ENCODE measurements at regions not wholly inside any gene's neighbourhood (a gene's known extent, or its start where the extent isn't known, plus 50 kb on each side); places are given as distances from the start of the nearest gene placed in this dataset.

- H3K9me3 ChIP-seq (ENCODE audit: control insufficient read depth, insufficient read depth, low read length): no peaks in the 10 kb centered on the region
- Mint-ChIP-seq H3K4me3 (no peak overlapping the region), H3K36me3 (no peaks in the 10 kb centered on the region), H3K9me3 (peaks cover 3 to 7% of the 10 kb centered on the region in 2 donors), H3K4me1 (no peaks in the 10 kb centered on the region), H3K27ac (no peak overlapping the region), H3K27me3 (ENCODE audit: low read depth in 2 of 2) (no peaks in the 10 kb centered on the region)
- no peaks in the 10 kb centered on the region for H3K27me3 ChIP-seq (ENCODE audit: control insufficient read depth, insufficient read depth, low read length)
- 57% methylated on average over 4 of the region's 4 CpGs for WGBS (ENCODE audit: insufficient coverage)
- no peak for TF ChIP-seq CTCF (IDR thresholded peaks at IDR 0.05)
- H3K4me3 ChIP-seq (ENCODE audit: low read length): no peak overlapping the region
- H3K36me3 ChIP-seq (ENCODE audit: control insufficient read depth, insufficient read depth, low read length): no peaks in the 10 kb centered on the region
- DNase-seq (no peak), ATAC-seq (no peak)
- no peak overlapping the region for H3K27ac ChIP-seq (ENCODE audit: low read length)
- no peaks in the 10 kb centered on the region for H3K4me1 ChIP-seq (ENCODE audit: control insufficient read depth, insufficient read depth, low read length)
- intact Hi-C loops (cut with micrococcal nuclease): no loop called here
Measured at GRCh38 chr4:137180349-137180748, 351.9 kb downstream of the PCDH18 start.

DNA sequence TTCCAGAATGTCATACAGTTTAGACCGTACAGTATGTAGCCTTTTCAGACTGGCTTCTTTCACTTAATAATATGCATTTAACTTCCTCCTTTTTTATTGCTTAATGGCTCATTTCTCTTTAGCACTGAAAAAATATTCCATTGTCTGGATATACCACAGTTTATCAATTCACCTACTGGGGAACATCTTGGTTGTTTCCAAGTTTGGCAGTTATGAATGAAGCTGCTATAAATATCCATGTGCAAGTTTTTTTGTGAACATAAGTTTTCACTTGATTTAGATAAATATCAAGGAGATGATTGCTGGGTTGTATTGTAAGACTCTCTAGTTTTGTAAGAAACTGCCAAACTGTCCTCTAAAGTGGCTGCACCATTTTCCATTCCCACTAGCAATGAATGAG, 375.5 kb downstream of the PCDH18 start:
- H3K27me3 Mint-ChIP-seq (ENCODE audit: low read depth in 2 of 2): no peaks in the 10 kb centered on the region
- 45% methylated on average over 1 of the region's 1 CpG for WGBS (ENCODE audit: insufficient coverage)
- intact Hi-C loops (cut with micrococcal nuclease): no loop called here

GRCh38 chr4:137156054-137156453, 376.2 kb downstream of the PCDH18 start:
- Histone ChIP-seq H3K9me3 (ENCODE audit: control insufficient read depth, insufficient read depth, low read length) (no peaks in the 10 kb centered on the region), H3K27ac (ENCODE audit: low read length) (no peak overlapping the region), H3K27me3 (ENCODE audit: control insufficient read depth, insufficient read depth, low read length) (no peaks in the 10 kb centered on the region), H3K4me3 (ENCODE audit: low read length) (no peak overlapping the region), H3K4me1 (ENCODE audit: control insufficient read depth, insufficient read depth, low read length) (no peaks in the 10 kb centered on the region), H3K36me3 (ENCODE audit: control insufficient read depth, insufficient read depth, low read length) (no peaks in the 10 kb centered on the region)
- H3K27me3 Mint-ChIP-seq (ENCODE audit: low read depth in 2 of 2): no peaks in the 10 kb centered on the region
- H3K9me3 Mint-ChIP-seq: peaks cover 11 to 13% of the 10 kb centered on the region in 2 donors
- DNase-seq (no peak), ATAC-seq (no peak)
- no peaks in the 10 kb centered on the region for H3K36me3 Mint-ChIP-seq
- no peaks in the 10 kb centered on the region for H3K4me1 Mint-ChIP-seq
- WGBS (ENCODE audit: insufficient coverage): no CpG with 5 or more reads among the region's 1 CpG
- intact Hi-C loops (cut with micrococcal nuclease): no loop called here
- no peak overlapping the region for H3K27ac Mint-ChIP-seq
- no peak for TF ChIP-seq CTCF (IDR thresholded peaks at IDR 0.05)
- no peak overlapping the region for H3K4me3 Mint-ChIP-seq

More for the DNA sequence above, 375.5 kb downstream of the PCDH18 start:
- H3K27me3 ChIP-seq (ENCODE audit: control insufficient read depth, insufficient read depth, low read length): no peaks in the 10 kb centered on the region
- no peak overlapping the region for H3K27ac ChIP-seq (ENCODE audit: low read length)
- Mint-ChIP-seq H3K4me1 (no peaks in the 10 kb centered on the region), H3K27ac (no peak overlapping the region), H3K4me3 (no peak overlapping the region), H3K9me3 (peaks cover 11 to 13% of the 10 kb centered on the region in 2 donors), H3K36me3 (no peaks in the 10 kb centered on the region)
- DNase-seq (no peak), ATAC-seq (no peak)
- H3K9me3 ChIP-seq (ENCODE audit: control insufficient read depth, insufficient read depth, low read length): no peaks in the 10 kb centered on the region
- H3K4me1 ChIP-seq (ENCODE audit: control insufficient read depth, insufficient read depth, low read length): no peaks in the 10 kb centered on the region
- H3K36me3 ChIP-seq (ENCODE audit: control insufficient read depth, insufficient read depth, low read length): no peaks in the 10 kb centered on the region
- H3K4me3 ChIP-seq (ENCODE audit: low read length): no peak overlapping the region
- no peak for TF ChIP-seq CTCF (IDR thresholded peaks at IDR 0.05)

GRCh38 chr4:137131201-137131600, 401.1 kb downstream of the PCDH18 start:
- intact Hi-C loops (cut with micrococcal nuclease): no loop called here
- no peaks in the 10 kb centered on the region for H3K27me3 ChIP-seq (ENCODE audit: control insufficient read depth, insufficient read depth, low read length)

More at GRCh38 chr4:137131201-137131600, 401.1 kb downstream of the PCDH18 start:
- DNase-seq (no peak), ATAC-seq (no peak)
- H3K36me3 Mint-ChIP-seq: no peaks in the 10 kb centered on the region
- Histone ChIP-seq H3K4me3 (ENCODE audit: low read length) (no peak overlapping the region), H3K36me3 (ENCODE audit: control insufficient read depth, insufficient read depth, low read length) (no peaks in the 10 kb centered on the region), H3K27ac (ENCODE audit: low read length) (no peak overlapping the region), H3K9me3 (ENCODE audit: control insufficient read depth, insufficient read depth, low read length) (no peaks in the 10 kb centered on the region), H3K4me1 (ENCODE audit: control insufficient read depth, insufficient read depth, low read length) (no peaks in the 10 kb centered on the region)
- H3K27ac Mint-ChIP-seq: no peak overlapping the region
- H3K4me1 Mint-ChIP-seq: no peaks in the 10 kb centered on the region
- no peaks in the 10 kb centered on the region for H3K27me3 Mint-ChIP-seq (ENCODE audit: low read depth in 2 of 2)
- no peak overlapping the region for H3K4me3 Mint-ChIP-seq
- TF ChIP-seq CTCF (IDR thresholded peaks at IDR 0.05): no peak
- peaks cover 4 to 15% of the 10 kb centered on the region in 2 donors for H3K9me3 Mint-ChIP-seq

Measured in natural killer cell (primary cell).